OCI-LY7 (cell line): ENCODE measurements at regions not wholly inside any gene's neighbourhood (a gene's known extent, or its start where the extent isn't known, plus 50 kb on each side); places are given as distances from the start of the nearest gene placed in this dataset.

Experiments used
- BruUV-seq: library from RNA; stranded (reverse); fragments of 400-500 nt; replicated peaks from 2 replicates; lab custom pipeline; 2021; lab: Mats Ljungman, UMichigan
- CTCF ChIA-PET: fragments of 300-600 bp; sonication (Branson Sonifier 250); formaldehyde crosslinking; loops from one replicate; lab custom pipeline; 2022; ENCODE audit warnings: antibody characterized with exemption; ENCODE audit not compliant: unreplicated experiment; lab: Charles Lee
- POLR2A ChIA-PET: fragments of 300-600 bp; sonication (Branson Sonifier 250); formaldehyde crosslinking; loops from one replicate; lab custom pipeline; 2022; ENCODE audit warnings: antibody characterized with exemption; lab: Charles Lee
- DNase-seq: peaks from one replicate; pipeline ENCODE4 v3.0.0-alpha.2; 2015; ENCODE audit warnings: low spot score
- H2AFZ ChIP-seq: fragments of 200-600 bp; sonication (generic), shearing (Covaris generic); 2 replicates; pipeline ENCODE4 v1.6.1; 2014; ENCODE audit warnings: mild to moderate bottlenecking, antibody characterized with exemption, low read length, moderate library complexity
- H3K27ac ChIP-seq: fragments of 200-600 bp; sonication (generic); 2 replicates; pipeline ENCODE4 v1.5.1; 2014; ENCODE audit warnings: mixed run types, low read depth, mild to moderate bottlenecking, moderate library complexity, low read length, inconsistent platforms; ENCODE audit not compliant: poor library complexity, severe bottlenecking
- H3K36me3 ChIP-seq: fragments of 200-600 bp; sonication (generic); 2 replicates; pipeline ENCODE4 v1.6.1; 2014; ENCODE audit warnings: mild to moderate bottlenecking, antibody characterized with exemption, low read length, moderate library complexity, mixed read lengths; ENCODE audit not compliant: insufficient read depth
- H3K4me1 ChIP-seq: fragments of 200-600 bp; sonication (generic); 2 replicates; pipeline ENCODE4 v1.5.1; 2014; ENCODE audit warnings: mild to moderate bottlenecking, low read length; ENCODE audit not compliant: insufficient read depth, poor library complexity, severe bottlenecking
- H3K4me2 ChIP-seq: fragments of 200-600 bp; sonication (generic); 2 replicates; pipeline ENCODE4 v1.6.1; 2014; ENCODE audit warnings: mild to moderate bottlenecking, low read length
- H3K4me3 ChIP-seq: fragments of 200-600 bp; sonication (generic); 2 replicates; pipeline ENCODE4 v1.5.1; 2014; ENCODE audit warnings: mild to moderate bottlenecking, low read depth, low read length; ENCODE audit not compliant: poor library complexity, severe bottlenecking
- H3K79me2 ChIP-seq: fragments of 200-600 bp; sonication (generic); 2 replicates; pipeline ENCODE4 v1.6.1; 2016; ENCODE audit warnings: low read depth, mild to moderate bottlenecking, low read length, moderate library complexity, mixed read lengths; ENCODE audit not compliant: insufficient read depth
- H3K9me2 ChIP-seq: fragments of 200-600 bp; sonication (generic); 2 replicates; pipeline ENCODE4 v1.6.1; 2016; ENCODE audit warnings: mild to moderate bottlenecking, low read length, mixed read lengths; ENCODE audit not compliant: insufficient read depth
- H3K9me3 ChIP-seq: fragments of 200-600 bp; sonication (generic); 2 replicates; pipeline ENCODE4 v1.6.1; 2014; ENCODE audit warnings: mild to moderate bottlenecking, mixed run types, low read length, mixed read lengths
- H4K20me1 ChIP-seq: fragments of 200-600 bp; sonication (generic); 2 replicates; pipeline ENCODE4 v1.6.1; 2014; ENCODE audit warnings: mild to moderate bottlenecking, antibody characterized with exemption, low read length, moderate library complexity, mixed read lengths; ENCODE audit not compliant: insufficient read depth
- CTCF ChIP-seq: fragments of 200-600 bp; sonication (generic); conservative IDR thresholded peaks from 2 replicates; pipeline ENCODE4 v1.5.1; 2014; ENCODE audit warnings: mild to moderate bottlenecking, antibody characterized with exemption, low read length, moderate library complexity, mixed read lengths
- EZH2phosphoT487 ChIP-seq: fragments of 200-600 bp; sonication (generic); IDR thresholded peaks from 2 replicates; pipeline ENCODE4 v1.6.1; 2018; ENCODE audit warnings: low read depth, borderline replicate concordance, mild to moderate bottlenecking, mixed run types, antibody characterized with exemption, low read length, moderate library complexity, mixed read lengths
- intact Hi-C: fragments of 100-400 bp; cut with micrococcal nuclease; formaldehyde crosslinking; loops from one replicate; pipeline ENCODE4 v1.10.0; 2022; ENCODE audit not compliant: unreplicated experiment

- Histone ChIP-seq H3K9me2 (no peaks in the 10 kb centered on the region), H3K4me1 (no peaks in the 10 kb centered on the region), H3K4me2 (no peak overlapping the region), H2AFZ (no peak overlapping the region), H4K20me1 (no peaks in the 10 kb centered on the region), H3K27ac (no peak overlapping the region), H3K36me3 (no peaks in the 10 kb centered on the region), H3K4me3 (no peak overlapping the region), H3K79me2 (no peaks in the 10 kb centered on the region), H3K9me3 (no peaks in the 10 kb centered on the region)
- DNase-seq = no peak
- intact Hi-C loops = no loop called here
- ChIA-PET POLR2A (no interaction called here), CTCF (no interaction called here)
- TF ChIP-seq EZH2phosphoT487 (no peak), CTCF (no peak)
- no TSS peak for BruUV-seq
Observed at GRCh38 chr5:17806818-17807468, 172.7 kb downstream of the TAF11L14 start.

DNA sequence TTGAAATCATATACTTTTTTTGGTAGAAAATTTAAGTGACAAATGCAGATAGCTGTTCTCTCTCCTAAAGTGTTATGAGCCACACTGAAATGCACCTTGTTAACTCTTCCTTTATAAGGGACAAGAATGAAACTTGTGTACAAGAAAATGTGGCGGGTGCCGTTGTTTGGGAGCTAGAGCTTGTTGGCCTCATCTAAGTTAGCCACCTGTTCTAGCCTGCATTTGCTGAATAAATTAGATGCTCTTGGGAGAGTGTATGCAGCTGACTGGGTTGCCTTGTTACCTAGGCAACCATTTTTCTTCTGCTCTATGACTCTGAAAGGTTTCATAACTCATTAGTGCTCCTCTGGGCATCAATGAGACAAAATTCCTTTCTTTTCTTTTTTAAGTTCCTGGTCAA is 174.3 kb downstream of the TAF11L14 start:
- H3K4me3 ChIP-seq = no peak overlapping the region
- H4K20me1 ChIP-seq = no peaks in the 10 kb centered on the region
- H3K4me2 ChIP-seq = no peak overlapping the region
- H2AFZ ChIP-seq = no peak overlapping the region
- no peaks in the 10 kb centered on the region for H3K4me1 ChIP-seq
- H3K9me2 ChIP-seq = no peaks in the 10 kb centered on the region
- no peak for DNase-seq
- intact Hi-C loops = no loop called here
- no peaks in the 10 kb centered on the region for H3K79me2 ChIP-seq
- ChIA-PET CTCF (no interaction called here), POLR2A (no interaction called here)
- no peak overlapping the region for H3K27ac ChIP-seq
- no peaks in the 10 kb centered on the region for H3K36me3 ChIP-seq
- no peak for TF ChIP-seq CTCF
- TF ChIP-seq EZH2phosphoT487 = no peak
- H3K9me3 ChIP-seq = no peaks in the 10 kb centered on the region
- BruUV-seq = no TSS peak

- Histone ChIP-seq H3K4me2 (no peak overlapping the region), H4K20me1 (no peaks in the 10 kb centered on the region), H3K36me3 (no peaks in the 10 kb centered on the region), H3K4me3 (no peak overlapping the region), H3K9me2 (no peaks in the 10 kb centered on the region), H2AFZ (no peak overlapping the region), H3K4me1 (no peaks in the 10 kb centered on the region), H3K79me2 (no peaks in the 10 kb centered on the region), H3K27ac (no peak overlapping the region), H3K9me3 (no peaks in the 10 kb centered on the region)
- no peak for DNase-seq
- ChIA-PET POLR2A (no interaction called here), CTCF (no interaction called here)
- no TSS peak for BruUV-seq
- TF ChIP-seq CTCF = no peak
- TF ChIP-seq EZH2phosphoT487 = no peak
- intact Hi-C loops = no loop called here
Observed at GRCh38 chr5:17810734-17811133, 176.5 kb downstream of the TAF11L14 start.
